Glutamatergic neuron (in vitro differentiated cells): ENCODE measurements at regions not wholly inside any gene's neighbourhood (a gene's known extent, or its start where the extent isn't known, plus 50 kb on each side); places are given as distances from the start of the nearest gene placed in this dataset.

ENCODE experiments used
- DNase-seq: peaks from one replicate; pipeline ENCODE4 v3.0.0; 2022
- H3K27ac Mint-ChIP-seq: one replicate; pipeline ENCODE4 v1.8.0; 2020; ENCODE audit warnings: mild to moderate bottlenecking, mixed read lengths, inconsistent platforms; ENCODE audit not compliant: unreplicated experiment
- H3K27me3 Mint-ChIP-seq: one replicate; pipeline ENCODE4 v1.8.0; 2020; ENCODE audit warnings: mild to moderate bottlenecking, moderate library complexity, mixed read lengths, inconsistent platforms; ENCODE audit not compliant: unreplicated experiment
- H3K36me3 Mint-ChIP-seq: one replicate; pipeline ENCODE4 v1.8.0; 2020; ENCODE audit warnings: mild to moderate bottlenecking, mixed read lengths, inconsistent platforms; ENCODE audit not compliant: unreplicated experiment
- H3K4me1 Mint-ChIP-seq: one replicate; pipeline ENCODE4 v1.8.0; 2020; ENCODE audit warnings: mild to moderate bottlenecking, low read depth, mixed read lengths, inconsistent platforms; ENCODE audit not compliant: unreplicated experiment
- H3K4me3 Mint-ChIP-seq: one replicate; pipeline ENCODE4 v1.8.0; 2020; ENCODE audit warnings: mild to moderate bottlenecking, mixed read lengths, inconsistent platforms; ENCODE audit not compliant: unreplicated experiment
- H3K9me3 Mint-ChIP-seq: one replicate; pipeline ENCODE4 v1.8.0; 2020; ENCODE audit warnings: mild to moderate bottlenecking, moderate library complexity, mixed read lengths, inconsistent platforms; ENCODE audit not compliant: unreplicated experiment
- TF ChIP-seq, protein P1 (sequence below): fragments of 200-600 bp; sonication (generic); IDR thresholded peaks from one replicate; pipeline ENCODE4 v1.5.0; 2021; ENCODE audit not compliant: partially characterized antibody, unreplicated experiment

DNA sequence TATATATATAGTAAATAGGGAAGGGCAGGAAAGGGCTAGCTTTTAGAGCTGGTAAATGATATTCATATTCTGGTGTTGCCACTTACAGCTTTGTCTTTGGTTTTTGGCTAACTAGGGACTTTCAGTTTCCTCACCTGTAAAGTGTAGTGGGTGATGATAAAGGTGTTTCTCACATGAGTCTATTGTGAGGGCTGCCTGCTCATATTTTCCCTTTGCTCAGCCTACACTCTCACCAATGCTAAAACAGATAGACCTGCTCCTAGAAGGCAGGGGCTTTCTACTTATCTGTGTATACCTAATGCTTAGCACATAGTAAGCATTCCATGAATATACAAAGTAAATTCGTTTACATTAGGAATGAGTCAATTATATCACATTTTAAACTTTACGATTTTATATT, 137.2 kb upstream of the HS3ST1 start:
- H3K4me1 Mint-ChIP-seq: no peaks in the 10 kb centered on the region
- H3K27me3 Mint-ChIP-seq: no peaks in the 10 kb centered on the region
- DNase-seq: no peak
- H3K36me3 Mint-ChIP-seq: no peaks in the 10 kb centered on the region
- no peak overlapping the region for H3K27ac Mint-ChIP-seq
- no peaks in the 10 kb centered on the region for H3K9me3 Mint-ChIP-seq
- TF ChIP-seq, protein P1, sequence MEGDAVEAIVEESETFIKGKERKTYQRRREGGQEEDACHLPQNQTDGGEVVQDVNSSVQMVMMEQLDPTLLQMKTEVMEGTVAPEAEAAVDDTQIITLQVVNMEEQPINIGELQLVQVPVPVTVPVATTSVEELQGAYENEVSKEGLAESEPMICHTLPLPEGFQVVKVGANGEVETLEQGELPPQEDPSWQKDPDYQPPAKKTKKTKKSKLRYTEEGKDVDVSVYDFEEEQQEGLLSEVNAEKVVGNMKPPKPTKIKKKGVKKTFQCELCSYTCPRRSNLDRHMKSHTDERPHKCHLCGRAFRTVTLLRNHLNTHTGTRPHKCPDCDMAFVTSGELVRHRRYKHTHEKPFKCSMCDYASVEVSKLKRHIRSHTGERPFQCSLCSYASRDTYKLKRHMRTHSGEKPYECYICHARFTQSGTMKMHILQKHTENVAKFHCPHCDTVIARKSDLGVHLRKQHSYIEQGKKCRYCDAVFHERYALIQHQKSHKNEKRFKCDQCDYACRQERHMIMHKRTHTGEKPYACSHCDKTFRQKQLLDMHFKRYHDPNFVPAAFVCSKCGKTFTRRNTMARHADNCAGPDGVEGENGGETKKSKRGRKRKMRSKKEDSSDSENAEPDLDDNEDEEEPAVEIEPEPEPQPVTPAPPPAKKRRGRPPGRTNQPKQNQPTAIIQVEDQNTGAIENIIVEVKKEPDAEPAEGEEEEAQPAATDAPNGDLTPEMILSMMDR: no peak
- H3K4me3 Mint-ChIP-seq: no peak overlapping the region

DNA sequence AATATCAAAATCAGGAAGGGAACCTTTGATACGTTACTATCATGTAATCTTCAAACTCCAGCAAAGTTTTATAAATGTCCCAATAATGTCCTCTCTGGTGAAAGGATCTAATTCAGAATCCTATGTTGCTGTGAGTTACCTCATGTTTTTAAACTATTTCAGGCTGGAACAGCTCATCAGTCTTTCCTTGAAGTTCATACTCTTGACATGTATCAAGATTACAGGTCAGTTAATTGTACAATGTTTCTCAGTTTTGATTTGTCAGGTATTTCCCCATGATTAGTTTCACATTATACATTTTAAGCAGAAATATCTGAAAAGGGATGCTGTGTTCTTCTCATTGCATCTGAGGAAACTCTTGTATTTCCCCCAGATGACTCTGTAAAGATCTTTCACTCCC, 136.5 kb upstream of the HS3ST1 start:
- Mint-ChIP-seq H3K9me3 (no peaks in the 10 kb centered on the region), H3K4me3 (no peak overlapping the region), H3K4me1 (no peaks in the 10 kb centered on the region), H3K27ac (no peak overlapping the region), H3K36me3 (no peaks in the 10 kb centered on the region), H3K27me3 (no peaks in the 10 kb centered on the region)
- no peak for DNase-seq
- TF ChIP-seq, protein P1: no peak

DNA sequence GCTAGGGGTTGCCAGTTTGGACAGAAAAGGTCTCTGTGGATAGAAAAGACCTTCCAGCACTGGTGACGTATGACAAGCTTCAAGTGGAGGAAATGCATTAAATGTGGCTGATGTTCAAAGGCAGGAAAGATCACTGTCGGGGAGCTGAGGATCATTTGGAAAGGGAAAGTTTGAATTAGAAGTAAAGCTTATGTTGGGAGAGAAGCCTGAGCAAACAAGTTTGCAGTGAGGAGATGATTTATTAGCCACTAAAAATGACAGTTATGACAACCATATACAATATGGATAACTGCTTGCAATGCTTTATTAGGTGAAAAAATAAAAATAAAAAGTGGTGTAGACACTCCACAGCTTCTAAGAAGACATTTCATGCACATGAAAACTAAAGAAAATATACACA, 135.3 kb upstream of the HS3ST1 start:
- no peak overlapping the region for H3K4me3 Mint-ChIP-seq
- H3K4me1 Mint-ChIP-seq: no peaks in the 10 kb centered on the region
- peaks cover 2% of the 10 kb centered on the region for H3K27me3 Mint-ChIP-seq
- no peak for DNase-seq
- no peak overlapping the region for H3K27ac Mint-ChIP-seq
- TF ChIP-seq, protein P1: no peak
- no peaks in the 10 kb centered on the region for H3K36me3 Mint-ChIP-seq
- H3K9me3 Mint-ChIP-seq: peaks cover 3% of the 10 kb centered on the region

DNA sequence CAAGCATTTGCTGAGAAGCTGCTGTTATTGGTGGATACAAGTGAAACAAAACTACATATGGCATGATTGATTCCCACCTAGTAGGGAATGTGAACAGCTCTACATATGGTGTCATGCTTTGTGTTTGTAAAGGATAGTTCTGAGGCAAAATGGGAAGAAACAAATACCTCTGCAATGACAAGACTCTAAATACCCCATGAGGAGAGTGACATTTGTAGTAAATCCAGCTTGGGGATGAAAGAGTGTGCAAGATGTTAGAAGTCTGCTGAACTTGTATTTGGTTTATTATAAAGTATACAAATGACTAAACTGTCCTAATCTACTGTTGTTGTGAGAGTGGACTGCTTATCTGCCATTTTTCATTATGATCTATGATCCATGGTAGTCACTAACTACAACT, 120.8 kb upstream of the HS3ST1 start:
- Mint-ChIP-seq H3K9me3 (no peaks in the 10 kb centered on the region), H3K27me3 (no peaks in the 10 kb centered on the region), H3K4me3 (no peak overlapping the region), H3K27ac (no peak overlapping the region), H3K36me3 (no peaks in the 10 kb centered on the region), H3K4me1 (no peaks in the 10 kb centered on the region)
- TF ChIP-seq, protein P1: no peak
- DNase-seq: no peak

DNA sequence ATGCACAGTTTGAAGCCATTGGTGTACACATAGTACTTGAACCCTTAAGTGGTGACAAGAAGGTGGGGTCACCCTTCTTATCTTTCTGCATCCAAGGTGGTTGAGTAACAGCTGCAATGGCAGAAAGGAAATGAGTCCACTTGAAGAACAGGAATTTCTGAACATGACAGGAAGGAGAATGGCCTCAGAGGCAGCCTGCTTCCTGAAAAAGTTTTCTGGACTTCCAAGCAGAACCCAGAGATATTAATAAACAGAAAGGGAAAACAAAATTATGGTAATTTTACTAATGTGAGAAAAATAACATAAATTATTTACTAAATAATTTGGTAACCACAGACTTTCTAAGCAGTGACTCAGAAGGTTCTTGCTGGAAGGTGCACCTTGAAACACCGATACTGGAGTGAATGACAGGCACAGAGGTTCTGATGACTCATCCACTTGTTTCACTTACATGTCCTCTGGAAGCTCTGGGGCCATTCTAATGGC, 119.9 kb upstream of the HS3ST1 start:
- H3K4me1 Mint-ChIP-seq: no peaks in the 10 kb centered on the region
- H3K27me3 Mint-ChIP-seq: no peaks in the 10 kb centered on the region
- no peaks in the 10 kb centered on the region for H3K36me3 Mint-ChIP-seq
- H3K9me3 Mint-ChIP-seq: no peaks in the 10 kb centered on the region
- no peak overlapping the region for H3K27ac Mint-ChIP-seq
- no peak for DNase-seq
- TF ChIP-seq, protein P1: no peak
- no peak overlapping the region for H3K4me3 Mint-ChIP-seq
